Stomach (tissue), 8 donors: ENCODE measurements at regions not wholly inside any gene's neighbourhood (a gene's known extent, or its start where the extent isn't known, plus 50 kb on each side); places are given as distances from the start of the nearest gene placed in this dataset.
A peak's percentile ranks its signal among the peaks of the same experiment; 100 is the strongest.

ENCODE experiments used
- DNase-seq, 2 donors: peaks; one replicate each; pipeline versions ENCODE4 v3.0.0 to v3.0.0-alpha.2; 2013 to 2019
- H3K27ac ChIP-seq, 5 donors: fragments of 200-600 bp in 4 of 5; sonication (generic) in 4 of 5; one replicate each; pipeline ENCODE4 v1.5.1; 2013 to 2019; ENCODE audit warnings: mild to moderate bottlenecking in 1 of 5, moderate library complexity in 1 of 5
- H3K27me3 ChIP-seq, 3 donors: fragments of 200-600 bp; sonication (generic); one replicate each; pipeline ENCODE4 v1.5.1; 2017 to 2019; ENCODE audit warnings: mixed run types in 1 of 3
- H3K36me3 ChIP-seq, 4 donors: fragments of 200-600 bp; sonication (generic); 1 replicate in 3 of 4; 2 replicates in 1 of 4; pipeline ENCODE4 v1.5.1; 2016 to 2019
- H3K4me1 ChIP-seq, 4 donors: fragments of 200-600 bp; sonication (generic); one replicate each; pipeline ENCODE4 v1.5.1; 2016 to 2019
- H3K4me3 ChIP-seq, 4 donors: fragments of 200-600 bp; sonication (generic) in 3 of 4; one replicate each; pipeline ENCODE4 v1.5.1; 2016 to 2019; ENCODE audit warnings: mild to moderate bottlenecking in 1 of 4
- H3K9me3 ChIP-seq, 4 donors: fragments of 200-600 bp; sonication (generic); one replicate each; pipeline ENCODE4 v1.5.1; 2016 to 2019
- CTCF ChIP-seq, 7 experiments: fragments of 450-650 bp in 4 of 7; fragments of 200-600 bp in 3 of 7; sonication (generic) in 3 of 7; IDR thresholded peaks; one replicate each; pipeline ENCODE4 v1.5.1; 2016 to 2019; ENCODE audit warnings: antibody characterized with exemption in 7 of 7, control low read depth in 2 of 7, mild to moderate bottlenecking in 1 of 7
- EP300 ChIP-seq: sonication (generic); formaldehyde crosslinking; IDR thresholded peaks from one replicate; pipeline ENCODE4 v1.6.1; 2017; ENCODE audit warnings: antibody characterized with exemption
- POLR2A ChIP-seq, 4 donors: fragments of 450-650 bp; IDR thresholded peaks; one replicate each; pipeline ENCODE4 v1.6.1; 2016; ENCODE audit warnings: antibody characterized with exemption in 4 of 4, control low read depth in 2 of 4, mild to moderate bottlenecking in 1 of 4, moderate library complexity in 1 of 4
- POLR2AphosphoS5 ChIP-seq, 3 donors: sonication (generic); formaldehyde crosslinking; IDR thresholded peaks; one replicate each; pipeline ENCODE4 v1.6.1; 2016; ENCODE audit warnings: antibody characterized with exemption in 3 of 3
- WGBS, 5 donors: extraction: QIAGEN DNeasy Blood & Tissue Kit in 3 of 5; methylation state at CpG; one replicate each; pipeline versions ENCODE4 v1.1.5 to v1.1.7; 2013 to 2018; 5-methylcytosine and 5-hydroxymethylcytosine counted together
- intact Hi-C: fragments of 100-400 bp; cut with DNase I; formaldehyde crosslinking; loops from one replicate; pipeline ENCODE4 v1.15.1; 2023; ENCODE audit warnings: low total_unique reads
- donor health status: healthy with polysubstance abuse.
- donor health status: Bipolar disorder and iron deficiency.
- donor health status: healthy.

GRCh38 chr6:16904957-16905356 is 143.7 kb upstream of the ATXN1 start:
- Histone ChIP-seq H3K4me3 (no peak overlapping the region), H3K9me3 (no peaks in the 10 kb centered on the region), H3K27me3 (no peaks in the 10 kb centered on the region), H3K36me3 (no peaks in the 10 kb centered on the region), H3K4me1 (peaks cover 0 to 9% (median 4%) of the 10 kb centered on the region in 4 donors), H3K27ac (no peak overlapping the region)
- DNase-seq: no peak
- 75 to 81% (median 78%) methylated on average over 6 of the region's 6 CpGs for WGBS, 5 donors
- intact Hi-C loops: no loop called here
- TF ChIP-seq CTCF (IDR thresholded peaks at IDR 0.05) (no peak), POLR2A (IDR thresholded peaks at IDR 0.05) (no peak), POLR2AphosphoS5 (IDR thresholded peaks at IDR 0.05) (no peak), EP300 (no peak)

- TF ChIP-seq EP300 (no peak), POLR2A (IDR thresholded peaks at IDR 0.05) (no peak), CTCF (IDR thresholded peaks at IDR 0.05) (no peak)
- Histone ChIP-seq H3K4me1 (peaks cover 0 to 9% (median 4%) of the 10 kb centered on the region in 4 donors), H3K27ac (no peak overlapping the region), H3K9me3 (no peaks in the 10 kb centered on the region), H3K4me3 (no peak overlapping the region), H3K36me3 (no peaks in the 10 kb centered on the region), H3K27me3 (no peaks in the 10 kb centered on the region)
- peak in 1 of 2 donors; percentile 21 for DNase-seq
- intact Hi-C loops: no loop called here
- 43 to 61% (median 51%) methylated on average over 7 of the region's 7 CpGs for WGBS, 5 donors
Measured at GRCh38 chr6:16903470-16903869, 142.2 kb upstream of the ATXN1 start.

DNA sequence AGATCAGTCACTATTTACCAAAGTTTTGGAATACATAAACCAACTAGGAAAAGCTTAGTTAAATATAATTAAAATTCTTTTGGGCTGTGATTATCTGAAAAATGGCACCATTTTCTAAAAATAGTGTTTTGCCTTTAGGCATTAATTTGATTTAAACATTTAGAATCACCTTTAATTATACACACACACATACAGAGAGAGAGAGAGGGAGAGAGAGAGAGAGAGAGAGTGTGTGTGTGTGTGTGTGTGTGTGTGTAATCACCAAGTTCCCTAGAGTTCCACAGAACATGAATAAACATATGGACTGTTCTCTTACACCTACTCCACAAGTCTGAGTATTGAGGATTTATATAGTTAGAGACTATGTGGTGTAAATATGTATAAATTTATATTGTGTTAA is 141.2 kb upstream of the ATXN1 start:
- TF ChIP-seq POLR2A (IDR thresholded peaks at IDR 0.05) (no peak), EP300 (no peak), CTCF (IDR thresholded peaks at IDR 0.05) (no peak), POLR2AphosphoS5 (IDR thresholded peaks at IDR 0.05) (no peak)
- no peaks in the 10 kb centered on the region for H3K9me3 ChIP-seq
- no peak overlapping the region for H3K4me3 ChIP-seq
- H3K27ac ChIP-seq: no peak overlapping the region
- no peaks in the 10 kb centered on the region for H3K27me3 ChIP-seq
- H3K36me3 ChIP-seq: no peaks in the 10 kb centered on the region
- H3K4me1 ChIP-seq: peaks cover 0 to 9% (median 4%) of the 10 kb centered on the region in 4 donors
- intact Hi-C loops: no loop called here
- no peak for DNase-seq

DNA sequence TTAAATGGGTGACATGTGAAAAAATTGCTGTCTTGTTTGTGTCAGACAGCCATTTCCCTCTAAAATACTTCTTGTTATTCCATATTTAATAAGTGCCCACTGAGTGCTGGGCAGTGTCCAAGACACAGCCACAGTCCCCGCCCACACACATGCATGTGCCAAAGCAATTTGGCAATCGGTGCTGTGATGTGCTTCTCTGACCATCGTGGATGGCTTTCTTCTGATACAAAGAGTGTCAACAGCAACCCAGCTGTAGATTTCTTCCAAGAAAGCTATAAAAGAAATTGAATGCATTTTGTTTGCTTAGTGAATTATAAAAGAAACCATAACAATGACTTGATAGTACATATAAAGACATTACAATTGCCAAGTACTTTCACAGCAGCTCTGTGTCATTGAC is 140.5 kb upstream of the ATXN1 start:
- peaks cover 0 to 9% (median 4%) of the 10 kb centered on the region in 4 donors for H3K4me1 ChIP-seq
- H3K9me3 ChIP-seq: no peaks in the 10 kb centered on the region
- intact Hi-C loops: no loop called here
- no peak overlapping the region for H3K27ac ChIP-seq
- no peak for TF ChIP-seq CTCF (IDR thresholded peaks at IDR 0.05)
- TF ChIP-seq EP300: no peak
- no peak for TF ChIP-seq POLR2AphosphoS5 (IDR thresholded peaks at IDR 0.05)
- TF ChIP-seq POLR2A (IDR thresholded peaks at IDR 0.05): no peak
- H3K4me3 ChIP-seq: no peak overlapping the region
- no peaks in the 10 kb centered on the region for H3K27me3 ChIP-seq
- 2 to 26% (median 17%) methylated on average over 3 of the region's 3 CpGs for WGBS, 5 donors
- no peaks in the 10 kb centered on the region for H3K36me3 ChIP-seq
- DNase-seq: peak; percentile 44 to 57
